Activated T-cell treated with anti-CD3 and anti-CD28 coated beads, Interleukin-2, amount 50 U/mL, for 4 hours (primary cell): ENCODE measurements at regions not wholly inside any gene's neighbourhood (a gene's known extent, or its start where the extent isn't known, plus 50 kb on each side); places are given as distances from the start of the nearest gene placed in this dataset.
A peak's percentile ranks its signal among the peaks of the same experiment; 100 is the strongest.
"Not testable (repeated sequence)": the region's sequence is repeated elsewhere in the genome, so short reads cannot be mapped to it uniquely, and the experiment has no call there.

Experiments
- ATAC-seq, 2 donors: fragments of 200-7000 bp; cut with Tn5 transposase; one replicate each; pipeline ENCODE4 v1.10.0; 2021
- DNase-seq: peaks from one replicate; pipeline ENCODE4 v3.0.0-alpha.2; 2020
- H3K27me3 Mint-ChIP-seq: one replicate; pipeline ENCODE4 v1.8.0; 2021; ENCODE audit warnings: low read depth, mixed read lengths
- H3K36me3 Mint-ChIP-seq: one replicate; pipeline ENCODE4 v1.8.0; 2022; ENCODE audit warnings: mixed read lengths; ENCODE audit not compliant: insufficient read depth
- H3K4me1 Mint-ChIP-seq: one replicate; pipeline ENCODE4 v1.8.0; 2021; ENCODE audit warnings: low read depth, mixed read lengths
- H3K4me3 Mint-ChIP-seq: one replicate; pipeline ENCODE4 v1.8.0; 2021; ENCODE audit warnings: mild to moderate bottlenecking, moderate library complexity, mixed read lengths
- H3K9me3 Mint-ChIP-seq: one replicate; pipeline ENCODE4 v1.8.0; 2021; ENCODE audit warnings: mixed read lengths

GRCh38 chr2:87455209-87455853 is 292.6 kb upstream of the PLGLB2 start:
- peaks cover 12% of the 10 kb centered on the region for H3K36me3 Mint-ChIP-seq
- H3K9me3 Mint-ChIP-seq, H3K27me3 Mint-ChIP-seq, DNase-seq: not testable (repeated sequence)
- H3K4me3 Mint-ChIP-seq, result peak overlapping the region; percentile 78
- peak in 1 of 2 donors; percentile 5 for ATAC-seq
- H3K4me1 Mint-ChIP-seq, result peaks cover 23% of the 10 kb centered on the region

- not testable (repeated sequence) for DNase-seq, H3K9me3 Mint-ChIP-seq, H3K27me3 Mint-ChIP-seq
- peaks cover 23% of the 10 kb centered on the region for H3K4me1 Mint-ChIP-seq
- peak; percentile 13 to 23 for ATAC-seq
- peaks cover 12% of the 10 kb centered on the region for H3K36me3 Mint-ChIP-seq
- H3K4me3 Mint-ChIP-seq, result peak overlapping the region; percentile 88
Measured at GRCh38 chr2:87455854-87456249, 292.0 kb upstream of the PLGLB2 start.

GRCh38 chr2:87456477-87457128 is 291.3 kb upstream of the PLGLB2 start:
- peaks cover 24% of the 10 kb centered on the region for H3K4me1 Mint-ChIP-seq
- H3K9me3 Mint-ChIP-seq, DNase-seq, H3K27me3 Mint-ChIP-seq: not testable (repeated sequence)
- H3K36me3 Mint-ChIP-seq, result peaks cover 13% of the 10 kb centered on the region
- peak overlapping the region; percentile 88 for H3K4me3 Mint-ChIP-seq
- ATAC-seq, result peak; percentile 76 to 82

- H3K4me1 Mint-ChIP-seq, result peaks cover 26% of the 10 kb centered on the region
- peaks cover 15% of the 10 kb centered on the region for H3K36me3 Mint-ChIP-seq
- H3K4me3 Mint-ChIP-seq, result peak overlapping the region; percentile 33
- not testable (repeated sequence) for H3K9me3 Mint-ChIP-seq, DNase-seq, H3K27me3 Mint-ChIP-seq, ATAC-seq
Measured at GRCh38 chr2:87457129-87457499, 290.8 kb upstream of the PLGLB2 start.

GRCh38 chr2:87458938-87459337 is 288.9 kb upstream of the PLGLB2 start:
- ATAC-seq, result peak; percentile 39 to 43
- not testable (repeated sequence) for H3K9me3 Mint-ChIP-seq, H3K27me3 Mint-ChIP-seq, DNase-seq
- peaks cover 11% of the 10 kb centered on the region for H3K36me3 Mint-ChIP-seq
- peaks cover 19% of the 10 kb centered on the region for H3K4me1 Mint-ChIP-seq
- peak overlapping the region; percentile 85 for H3K4me3 Mint-ChIP-seq

GRCh38 chr2:87460104-87460503 is 287.8 kb upstream of the PLGLB2 start:
- DNase-seq, H3K27me3 Mint-ChIP-seq, H3K9me3 Mint-ChIP-seq, ATAC-seq, H3K4me3 Mint-ChIP-seq: not testable (repeated sequence)
- H3K36me3 Mint-ChIP-seq, result peaks cover 13% of the 10 kb centered on the region
- peaks cover 18% of the 10 kb centered on the region for H3K4me1 Mint-ChIP-seq

GRCh38 chr2:87460662-87461061 is 287.2 kb upstream of the PLGLB2 start:
- not testable (repeated sequence) for DNase-seq

GRCh38 chr2:87461671-87462070 is 286.2 kb upstream of the PLGLB2 start:
- Mint-ChIP-seq H3K4me1 (peaks cover 32% of the 10 kb centered on the region), H3K36me3 (peaks cover 21% of the 10 kb centered on the region)
- ATAC-seq, DNase-seq, H3K27me3 Mint-ChIP-seq, H3K9me3 Mint-ChIP-seq, H3K4me3 Mint-ChIP-seq: not testable (repeated sequence)

More at GRCh38 chr2:87460662-87461061, 287.2 kb upstream of the PLGLB2 start:
- peaks cover 18% of the 10 kb centered on the region for H3K36me3 Mint-ChIP-seq
- not testable (repeated sequence) for H3K9me3 Mint-ChIP-seq, H3K27me3 Mint-ChIP-seq, ATAC-seq, H3K4me3 Mint-ChIP-seq
- H3K4me1 Mint-ChIP-seq, result peaks cover 23% of the 10 kb centered on the region

GRCh38 chr2:87464219-87464618 is 283.7 kb upstream of the PLGLB2 start:
- Mint-ChIP-seq H3K36me3 (peaks cover 13% of the 10 kb centered on the region), H3K4me1 (peaks cover 46% of the 10 kb centered on the region), H3K4me3 (peak overlapping the region; percentile 37)
- not testable (repeated sequence) for DNase-seq, ATAC-seq, H3K9me3 Mint-ChIP-seq, H3K27me3 Mint-ChIP-seq

GRCh38 chr2:87465730-87466129 is 282.2 kb upstream of the PLGLB2 start:
- Mint-ChIP-seq H3K36me3 (peaks cover 20% of the 10 kb centered on the region), H3K4me1 (peaks cover 51% of the 10 kb centered on the region)
- not testable (repeated sequence) for DNase-seq, H3K4me3 Mint-ChIP-seq, H3K9me3 Mint-ChIP-seq, ATAC-seq, H3K27me3 Mint-ChIP-seq

- H3K4me3 Mint-ChIP-seq, result peak overlapping the region; percentile 33
- ATAC-seq, result peak; percentile 80 to 89
- H3K27me3 Mint-ChIP-seq, H3K9me3 Mint-ChIP-seq: not testable (repeated sequence)
- H3K4me1 Mint-ChIP-seq, result peaks cover 54% of the 10 kb centered on the region
- peaks cover 21% of the 10 kb centered on the region for H3K36me3 Mint-ChIP-seq
- peak; percentile 63 for DNase-seq
Measured at GRCh38 chr2:87466591-87467120, 281.2 kb upstream of the PLGLB2 start.

- not testable (repeated sequence) for H3K27me3 Mint-ChIP-seq, H3K9me3 Mint-ChIP-seq, DNase-seq, ATAC-seq
- peaks cover 20% of the 10 kb centered on the region for H3K36me3 Mint-ChIP-seq
- H3K4me3 Mint-ChIP-seq, result peak overlapping the region; percentile 26
- H3K4me1 Mint-ChIP-seq, result peaks cover 53% of the 10 kb centered on the region
Measured at GRCh38 chr2:87468429-87468981, 279.4 kb upstream of the PLGLB2 start.

GRCh38 chr2:87469180-87470151 is 278.4 kb upstream of the PLGLB2 start:
- not testable (repeated sequence) for H3K9me3 Mint-ChIP-seq, DNase-seq, H3K27me3 Mint-ChIP-seq
- H3K36me3 Mint-ChIP-seq, result peaks cover 18% of the 10 kb centered on the region
- H3K4me1 Mint-ChIP-seq, result peaks cover 49% of the 10 kb centered on the region
- peak overlapping the region; percentile 88 for H3K4me3 Mint-ChIP-seq
- ATAC-seq, result peak; percentile 46 to 59
